Renal cortical epithelial cell (primary cell): ENCODE measurements at regions not wholly inside any gene's neighbourhood (a gene's known extent, or its start where the extent isn't known, plus 50 kb on each side); places are given as distances from the start of the nearest gene placed in this dataset.
"Not testable (repeated sequence)": the region's sequence is repeated elsewhere in the genome, so short reads cannot be mapped to it uniquely, and the experiment has no call there.

Source experiments
- DNase-seq: peaks from one replicate; pipeline ENCODE4 v3.0.0-alpha.2; 2011; ENCODE audit warnings: low read depth

GRCh38 chr3:69647511-69648110 is 91.7 kb upstream of the MITF start:
- DNase-seq: no peak

- DNase-seq: no peak
Measured at GRCh38 chr3:69647081-69647480, 92.2 kb upstream of the MITF start.

- DNase-seq: no peak
Measured at GRCh38 chr3:69646287-69647067, 92.8 kb upstream of the MITF start.

DNA sequence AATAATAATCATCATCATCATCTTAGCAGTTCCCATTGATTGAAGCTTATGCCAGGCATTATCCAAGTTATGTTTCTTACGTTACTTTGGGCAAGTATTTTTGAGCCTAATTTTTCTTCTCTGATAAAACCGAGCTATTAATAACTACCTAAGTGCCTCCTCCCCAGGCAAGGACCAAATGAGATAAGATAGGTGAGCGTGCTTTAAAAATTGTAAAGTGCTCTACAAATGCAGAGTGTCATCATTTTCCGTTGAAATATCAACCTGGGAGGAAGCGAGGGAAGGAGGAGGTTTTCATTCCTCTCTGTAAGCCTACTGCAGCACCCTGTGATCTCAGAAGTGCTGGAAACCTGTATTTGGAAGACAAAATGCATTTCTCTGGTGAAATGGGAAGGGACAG is 96.7 kb upstream of the MITF start:
- no peak for DNase-seq

DNA sequence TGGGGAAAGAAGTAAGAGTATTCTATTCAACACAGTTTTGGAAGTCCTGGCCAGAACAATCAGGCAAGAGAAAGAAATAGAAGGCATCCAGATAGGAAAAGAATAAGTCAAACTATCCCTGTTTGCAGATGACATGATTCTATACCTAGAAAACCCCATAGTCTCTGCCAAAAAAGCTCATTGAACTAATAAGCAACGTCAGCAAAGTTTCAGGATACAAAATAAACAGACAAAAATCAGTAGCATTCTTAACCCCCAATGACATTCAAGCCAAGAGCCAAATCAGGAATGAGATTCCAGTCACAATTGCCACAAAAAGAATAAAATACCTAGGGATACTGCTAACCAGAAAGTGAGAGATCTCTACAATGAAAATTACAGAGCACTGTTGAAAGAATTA is 99.4 kb upstream of the MITF start:
- no peak for DNase-seq

GRCh38 chr3:69628951-69629350 is 110.3 kb upstream of the MITF start:
- peak; percentile 40 for DNase-seq

DNA sequence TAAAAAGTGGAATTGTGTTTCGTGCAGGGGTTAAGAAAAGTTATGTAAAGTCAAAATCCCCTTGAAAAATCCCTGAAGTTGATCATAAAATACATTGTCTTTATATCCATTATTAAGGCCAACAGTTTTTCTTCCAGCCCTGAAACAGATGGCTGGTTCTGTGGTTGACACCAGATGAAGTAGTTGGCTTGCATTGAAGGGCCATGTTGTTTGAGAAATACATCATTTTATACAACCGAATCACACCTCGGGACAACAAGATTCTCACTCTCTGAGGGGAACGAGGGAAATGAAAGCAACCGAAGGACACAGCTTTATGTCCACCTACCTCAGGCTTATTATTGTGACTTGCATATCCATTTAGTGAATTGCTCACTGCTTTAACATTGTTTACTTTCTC is 126.0 kb upstream of the MITF start:
- DNase-seq: no peak

DNA sequence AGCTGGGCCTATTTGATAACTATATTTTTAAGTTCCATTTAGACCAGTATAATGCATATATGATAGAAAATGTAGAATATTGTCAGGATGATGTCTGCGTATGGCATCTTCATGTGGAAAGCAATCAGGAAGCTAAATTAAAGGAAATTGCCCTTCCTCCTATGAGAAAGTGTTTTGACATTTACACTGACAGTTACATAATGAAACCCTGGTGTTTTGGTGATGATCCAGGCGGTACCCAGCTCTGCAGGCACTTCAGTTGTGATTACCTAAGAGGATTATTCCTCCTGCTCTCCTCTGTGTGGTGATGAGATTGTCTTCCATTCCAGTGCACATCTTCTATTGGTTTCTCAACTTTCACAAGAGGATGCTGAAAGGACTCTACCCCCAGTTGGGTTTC is 126.5 kb upstream of the MITF start:
- no peak for DNase-seq

GRCh38 chr3:69609566-69609965 is 129.7 kb upstream of the MITF start:
- not testable (repeated sequence) for DNase-seq

GRCh38 chr3:69607466-69608305 is 131.6 kb upstream of the MITF start:
- DNase-seq: no peak

GRCh38 chr3:69605867-69606266 is 133.4 kb upstream of the MITF start:
- no peak for DNase-seq

- DNase-seq: no peak
Measured at GRCh38 chr3:69604735-69605450, 134.4 kb upstream of the MITF start.

DNA sequence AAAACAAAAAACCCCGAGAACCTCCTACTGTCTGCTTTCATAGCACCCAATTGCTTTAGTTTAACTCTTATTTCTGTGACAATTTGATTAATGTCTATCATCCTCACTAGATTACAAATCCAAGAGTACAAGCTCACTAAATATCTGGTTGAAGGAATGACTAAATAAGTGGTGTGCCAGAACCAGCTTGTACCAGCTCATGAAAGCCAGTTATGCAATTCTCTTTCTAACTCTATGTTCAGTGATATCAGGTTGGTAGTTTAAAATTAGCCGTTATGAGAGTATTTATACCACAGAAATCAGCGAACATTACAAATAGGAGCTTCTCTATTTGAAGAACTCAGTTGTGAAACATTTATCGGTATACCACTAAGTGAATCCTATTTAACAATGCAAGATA is 137.2 kb upstream of the MITF start:
- no peak for DNase-seq

- no peak for DNase-seq
Measured at GRCh38 chr3:69594286-69594685, 145.0 kb upstream of the MITF start.

- DNase-seq: no peak
Measured at GRCh38 chr3:69591164-69591736, 148.0 kb upstream of the MITF start.

DNA sequence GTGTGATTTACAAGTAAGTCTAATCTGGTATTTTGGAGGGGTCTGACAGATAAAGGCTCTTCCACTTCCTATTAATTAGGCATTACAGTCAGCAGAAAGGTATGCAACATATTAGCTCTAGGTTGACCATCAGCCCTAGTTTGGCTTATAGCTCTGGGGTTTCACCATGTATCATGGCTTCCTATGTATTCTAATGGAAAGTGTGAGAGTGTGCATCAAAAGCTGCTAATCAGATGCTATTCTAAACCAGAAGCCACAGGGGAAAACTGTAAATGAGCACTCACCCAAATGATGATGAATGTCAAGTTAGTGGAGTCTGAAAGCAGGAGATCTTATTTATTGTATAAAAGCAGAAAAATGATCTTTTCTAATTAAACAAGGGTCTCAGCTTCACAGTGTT is 149.2 kb upstream of the MITF start:
- no peak for DNase-seq

- no peak for DNase-seq
Measured at GRCh38 chr3:69588170-69588569, 151.1 kb upstream of the MITF start.

GRCh38 chr3:69585472-69585871 is 153.8 kb upstream of the MITF start:
- no peak for DNase-seq

- no peak for DNase-seq
Measured at GRCh38 chr3:69582044-69582443, 157.2 kb upstream of the MITF start.

- no peak for DNase-seq
Measured at GRCh38 chr3:69579306-69580041, 159.8 kb upstream of the MITF start.

DNA sequence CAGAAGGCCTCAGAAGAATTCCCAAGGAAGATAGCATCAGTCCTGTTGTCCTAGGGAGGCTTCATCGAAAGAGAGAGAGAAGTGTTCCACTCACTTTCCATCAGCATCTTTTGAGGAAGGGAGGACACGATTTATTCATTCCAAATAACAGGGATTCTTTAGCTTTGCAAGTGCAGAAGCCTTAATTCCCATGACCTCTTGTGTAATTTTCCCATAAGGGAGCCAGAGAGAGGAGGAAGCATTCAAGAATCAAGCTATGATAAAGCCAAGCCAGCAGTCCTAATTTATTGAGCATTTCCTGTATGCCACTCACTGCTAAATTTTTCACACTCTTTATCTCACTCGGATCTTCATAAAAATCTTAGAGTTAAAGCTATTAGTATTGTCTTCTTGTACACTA is 169.7 kb upstream of the MITF start:
- DNase-seq: no peak
